Smooth muscle cell (in vitro differentiated cells): ENCODE measurements at regions not wholly inside any gene's neighbourhood (a gene's known extent, or its start where the extent isn't known, plus 50 kb on each side); places are given as distances from the start of the nearest gene placed in this dataset.

ENCODE experiments used
- DNase-seq: peaks from one replicate; lab custom pipeline; 2025; ENCODE audit not compliant: unreplicated experiment; lab: John Stamatoyannopoulos, UW
- H2AFZ ChIP-seq: fragments of 200-600 bp; sonication (generic); 2 replicates; pipeline ENCODE4 v1.6.0; 2016; ENCODE audit warnings: antibody characterized with exemption, low read depth, mild to moderate bottlenecking
- H3F3A ChIP-seq: fragments of 200-600 bp; sonication (generic); 2 replicates; pipeline ENCODE4 v1.6.0; 2017; ENCODE audit warnings: antibody characterized with exemption, low read depth
- H3K27ac ChIP-seq: fragments of 200-600 bp; sonication (generic); 2 replicates; pipeline ENCODE4 v1.5.1; 2016; ENCODE audit warnings: low read depth, mild to moderate bottlenecking
- H3K27me3 ChIP-seq: fragments of 200-600 bp; sonication (generic); 2 replicates; pipeline ENCODE4 v1.6.1; 2016; ENCODE audit warnings: low read depth, mild to moderate bottlenecking
- H3K36me3 ChIP-seq: fragments of 200-600 bp; sonication (generic); 2 replicates; pipeline ENCODE4 v1.5.1; 2016; ENCODE audit warnings: low read depth
- H3K4me1 ChIP-seq: fragments of 200-600 bp; sonication (generic); 2 replicates; pipeline ENCODE4 v1.5.1; 2016; ENCODE audit warnings: low read depth
- H3K4me2 ChIP-seq: fragments of 200-600 bp; sonication (generic); 2 replicates; pipeline ENCODE4 v1.6.0; 2016; ENCODE audit warnings: mild to moderate bottlenecking
- H3K4me3 ChIP-seq: fragments of 200-600 bp; sonication (generic); 2 replicates; pipeline ENCODE4 v1.5.1; 2016; ENCODE audit warnings: mild to moderate bottlenecking
- H3K79me2 ChIP-seq: fragments of 200-600 bp; sonication (generic); 2 replicates; pipeline ENCODE4 v1.6.0; 2016; ENCODE audit warnings: low read depth, mild to moderate bottlenecking
- H3K9ac ChIP-seq: fragments of 200-600 bp; sonication (generic); 2 replicates; pipeline ENCODE4 v1.6.0; 2016; ENCODE audit warnings: low read depth
- H3K9me3 ChIP-seq: fragments of 200-600 bp; sonication (generic); replicated peaks from 2 replicates; pipeline ENCODE4 v1.5.1; 2016; ENCODE audit warnings: low read depth
- H4K20me1 ChIP-seq: fragments of 200-600 bp; sonication (generic); 2 replicates; pipeline ENCODE4 v1.6.0; 2016; ENCODE audit warnings: low read depth
- WGBS: methylation state at CpG from one replicate; pipeline ENCODE4 v1.1.7; 2016; ENCODE audit warnings: low lambda C conversion rate; 5-methylcytosine and 5-hydroxymethylcytosine counted together
- TF ChIP-seq, protein P1 (sequence below): fragments of 200-600 bp; sonication (generic); IDR thresholded peaks from 2 replicates; pipeline ENCODE4 v1.5.1; 2017; ENCODE audit warnings: borderline replicate concordance, mild to moderate bottlenecking, antibody characterized with exemption; ENCODE audit not compliant: insufficient read depth, poor library complexity, severe bottlenecking

DNA sequence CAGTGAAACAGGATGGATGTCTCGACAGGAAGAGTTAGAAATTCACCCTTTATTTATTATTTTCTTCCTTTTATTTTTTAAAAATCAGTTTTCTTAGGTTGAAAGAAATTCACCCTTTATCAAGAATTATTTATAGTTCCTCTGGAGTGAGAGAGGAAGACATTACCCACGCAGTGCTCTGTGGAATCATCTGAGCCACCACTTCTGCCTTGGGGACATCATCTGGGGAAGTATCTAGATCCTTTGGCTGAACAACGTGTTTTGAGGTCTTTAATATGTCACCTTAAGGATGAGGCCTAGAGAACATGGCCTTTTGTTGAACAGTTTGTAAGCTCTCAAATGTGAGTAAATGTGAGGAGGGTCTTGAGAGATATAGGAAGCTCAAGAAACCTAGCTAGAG is 183.3 kb downstream of the UTP18 start:
- peaks cover 4% of the 10 kb centered on the region for H3F3A ChIP-seq
- H3K4me3 ChIP-seq: no peak overlapping the region
- no peak overlapping the region for H2AFZ ChIP-seq
- DNase-seq: no peak
- H4K20me1 ChIP-seq: no peaks in the 10 kb centered on the region
- 84% methylated on average over 3 of the region's 3 CpGs for WGBS
- H3K79me2 ChIP-seq: no peaks in the 10 kb centered on the region
- no peaks in the 10 kb centered on the region for H3K9me3 ChIP-seq
- TF ChIP-seq, protein P1, sequence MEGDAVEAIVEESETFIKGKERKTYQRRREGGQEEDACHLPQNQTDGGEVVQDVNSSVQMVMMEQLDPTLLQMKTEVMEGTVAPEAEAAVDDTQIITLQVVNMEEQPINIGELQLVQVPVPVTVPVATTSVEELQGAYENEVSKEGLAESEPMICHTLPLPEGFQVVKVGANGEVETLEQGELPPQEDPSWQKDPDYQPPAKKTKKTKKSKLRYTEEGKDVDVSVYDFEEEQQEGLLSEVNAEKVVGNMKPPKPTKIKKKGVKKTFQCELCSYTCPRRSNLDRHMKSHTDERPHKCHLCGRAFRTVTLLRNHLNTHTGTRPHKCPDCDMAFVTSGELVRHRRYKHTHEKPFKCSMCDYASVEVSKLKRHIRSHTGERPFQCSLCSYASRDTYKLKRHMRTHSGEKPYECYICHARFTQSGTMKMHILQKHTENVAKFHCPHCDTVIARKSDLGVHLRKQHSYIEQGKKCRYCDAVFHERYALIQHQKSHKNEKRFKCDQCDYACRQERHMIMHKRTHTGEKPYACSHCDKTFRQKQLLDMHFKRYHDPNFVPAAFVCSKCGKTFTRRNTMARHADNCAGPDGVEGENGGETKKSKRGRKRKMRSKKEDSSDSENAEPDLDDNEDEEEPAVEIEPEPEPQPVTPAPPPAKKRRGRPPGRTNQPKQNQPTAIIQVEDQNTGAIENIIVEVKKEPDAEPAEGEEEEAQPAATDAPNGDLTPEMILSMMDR: no peak
- H3K4me2 ChIP-seq: no peak overlapping the region
- H3K4me1 ChIP-seq: no peaks in the 10 kb centered on the region
- H3K9ac ChIP-seq: no peak overlapping the region
- H3K36me3 ChIP-seq: no peaks in the 10 kb centered on the region
- no peak overlapping the region for H3K27ac ChIP-seq
- no peaks in the 10 kb centered on the region for H3K27me3 ChIP-seq

DNA sequence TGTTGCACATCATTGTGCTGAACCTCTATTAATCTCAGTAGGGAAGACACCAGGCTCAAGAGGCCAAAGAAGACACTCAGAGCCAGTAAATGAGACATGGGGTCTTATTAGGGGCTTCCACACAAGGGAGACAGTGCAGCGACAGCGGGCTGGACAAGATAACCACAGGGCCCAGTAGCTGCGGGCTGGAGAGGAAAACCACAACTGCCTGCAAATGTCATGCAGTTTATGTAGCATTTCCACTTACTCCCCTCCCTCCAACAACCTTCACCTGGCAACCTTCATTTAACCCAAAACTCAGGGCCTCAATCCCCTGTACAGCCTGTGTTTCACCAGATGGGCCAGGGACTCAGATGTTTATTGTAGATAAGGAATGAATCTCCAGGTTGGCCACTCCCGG is 185.6 kb downstream of the UTP18 start:
- Histone ChIP-seq H3K4me2 (no peak overlapping the region), H3K4me1 (no peaks in the 10 kb centered on the region), H3K9me3 (no peaks in the 10 kb centered on the region), H3F3A (no peaks in the 10 kb centered on the region), H3K4me3 (no peak overlapping the region), H3K36me3 (no peaks in the 10 kb centered on the region), H4K20me1 (no peaks in the 10 kb centered on the region), H3K79me2 (no peaks in the 10 kb centered on the region), H3K27me3 (no peaks in the 10 kb centered on the region), H3K27ac (no peak overlapping the region), H2AFZ (no peak overlapping the region), H3K9ac (no peak overlapping the region)
- 94% methylated on average over 4 of the region's 4 CpGs for WGBS
- no peak for DNase-seq
- TF ChIP-seq, protein P1: no peak

DNA sequence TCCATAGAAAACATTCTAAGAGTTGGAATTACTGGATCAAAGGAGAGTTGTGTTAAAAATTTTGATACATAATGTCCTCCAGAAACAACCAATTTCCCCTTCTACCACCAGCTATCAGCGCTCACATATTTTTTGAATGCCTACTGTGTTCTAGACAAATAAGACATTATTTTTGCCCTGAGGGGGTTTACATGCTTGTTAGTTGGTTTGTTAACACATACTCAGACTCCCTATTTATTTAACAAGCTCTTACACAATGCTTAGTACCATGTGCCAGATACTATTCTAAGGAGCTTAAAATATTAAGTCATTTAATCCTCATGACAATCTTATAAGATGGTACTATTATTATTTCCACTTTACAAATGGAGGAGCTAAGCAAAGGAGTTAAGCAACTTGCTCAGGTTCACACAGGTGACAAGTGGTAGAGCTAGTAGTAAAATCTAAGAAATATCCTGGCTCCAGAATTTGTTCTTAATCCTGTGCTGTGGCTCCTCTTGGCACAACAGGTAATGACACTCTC is 194.2 kb downstream of the UTP18 start:
- 100% methylated on average over 1 of the region's 1 CpG for WGBS
- Histone ChIP-seq H3K4me3 (no peak overlapping the region), H3K4me1 (peaks cover 4% of the 10 kb centered on the region), H4K20me1 (no peaks in the 10 kb centered on the region), H3K9ac (no peak overlapping the region), H3K27me3 (no peaks in the 10 kb centered on the region), H3K4me2 (no peak overlapping the region), H3K36me3 (no peaks in the 10 kb centered on the region), H3K9me3 (no peaks in the 10 kb centered on the region), H3K27ac (no peak overlapping the region), H3K79me2 (no peaks in the 10 kb centered on the region), H3F3A (no peaks in the 10 kb centered on the region), H2AFZ (no peak overlapping the region)
- DNase-seq: no peak
- TF ChIP-seq, protein P1: no peak

DNA sequence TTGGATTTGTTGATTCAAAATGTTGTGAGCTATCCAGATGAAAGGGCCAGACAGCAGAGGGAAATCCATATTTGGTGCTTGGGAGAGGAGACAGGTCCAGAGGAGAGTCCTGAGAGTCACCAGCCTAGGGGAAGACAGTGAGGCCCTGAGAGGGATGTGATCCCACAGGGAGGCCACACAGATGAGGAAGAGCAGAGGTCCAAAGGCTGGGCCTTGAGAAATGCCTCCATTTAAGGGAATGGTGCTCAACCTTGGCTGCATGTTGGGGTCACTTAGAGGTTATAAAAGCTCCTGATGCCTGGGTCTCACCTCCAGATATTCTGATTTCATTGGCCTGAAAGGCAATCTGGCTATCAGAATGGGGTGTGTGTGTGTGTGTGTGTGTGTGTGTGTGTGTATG is 194.9 kb downstream of the UTP18 start:
- TF ChIP-seq, protein P1: no peak
- H3K27me3 ChIP-seq: no peaks in the 10 kb centered on the region
- no peaks in the 10 kb centered on the region for H3K79me2 ChIP-seq
- DNase-seq: no peak
- H3K4me3 ChIP-seq: no peak overlapping the region
- H4K20me1 ChIP-seq: no peaks in the 10 kb centered on the region
- peaks cover 4% of the 10 kb centered on the region for H3K4me1 ChIP-seq
- H3K9me3 ChIP-seq: no peaks in the 10 kb centered on the region
- H3K36me3 ChIP-seq: no peaks in the 10 kb centered on the region
- no peak overlapping the region for H3K9ac ChIP-seq
- no peak overlapping the region for H3K4me2 ChIP-seq
- no peak overlapping the region for H3K27ac ChIP-seq
- no peaks in the 10 kb centered on the region for H3F3A ChIP-seq
- H2AFZ ChIP-seq: no peak overlapping the region
